RKO (cell line): ENCODE measurements at regions not wholly inside any gene's neighbourhood (a gene's known extent, or its start where the extent isn't known, plus 50 kb on each side); places are given as distances from the start of the nearest gene placed in this dataset.
"Not testable (repeated sequence)": the region's sequence is repeated elsewhere in the genome, so short reads cannot be mapped to it uniquely, and the experiment has no call there.

ENCODE experiments used
- DNase-seq: peaks from one replicate; pipeline ENCODE4 v3.0.0-alpha.2; 2016; ENCODE audit warnings: low spot score

DNA sequence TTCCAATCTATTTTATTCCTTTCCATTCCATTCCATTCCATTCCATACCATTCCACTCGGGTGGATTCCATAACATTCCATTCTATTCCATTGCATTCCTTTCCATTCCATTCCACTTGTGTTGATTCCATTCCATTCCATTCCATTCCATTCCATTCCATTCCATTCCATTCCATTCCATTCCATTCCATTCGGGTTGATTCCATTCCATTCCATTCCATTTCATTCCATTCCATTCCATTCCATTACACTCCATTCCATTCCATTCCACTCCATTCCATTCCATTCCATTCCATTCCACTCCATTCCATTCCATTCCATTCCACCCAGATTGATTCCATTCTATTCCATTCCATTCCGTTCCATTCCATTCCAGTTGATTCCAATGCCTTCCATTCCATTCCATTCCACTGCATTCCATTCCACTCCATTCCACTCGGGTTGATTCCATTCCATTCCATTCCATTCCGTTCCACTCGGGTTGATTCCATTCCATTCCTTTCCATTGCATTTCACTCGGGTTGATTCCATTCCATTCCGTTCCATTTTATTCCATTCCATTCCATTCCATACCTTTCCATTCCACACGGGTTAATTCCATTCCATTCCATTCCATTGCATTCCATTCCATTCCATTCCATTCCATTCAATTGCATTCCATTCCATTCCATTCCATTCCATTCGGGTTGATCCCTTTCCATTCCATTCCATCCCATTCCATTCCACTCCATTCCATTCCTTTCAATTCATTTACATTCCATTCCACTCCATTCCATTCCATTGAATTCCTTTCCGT, 168.4 kb downstream of the CWH43 start:
- DNase-seq = peak; percentile 44

DNA sequence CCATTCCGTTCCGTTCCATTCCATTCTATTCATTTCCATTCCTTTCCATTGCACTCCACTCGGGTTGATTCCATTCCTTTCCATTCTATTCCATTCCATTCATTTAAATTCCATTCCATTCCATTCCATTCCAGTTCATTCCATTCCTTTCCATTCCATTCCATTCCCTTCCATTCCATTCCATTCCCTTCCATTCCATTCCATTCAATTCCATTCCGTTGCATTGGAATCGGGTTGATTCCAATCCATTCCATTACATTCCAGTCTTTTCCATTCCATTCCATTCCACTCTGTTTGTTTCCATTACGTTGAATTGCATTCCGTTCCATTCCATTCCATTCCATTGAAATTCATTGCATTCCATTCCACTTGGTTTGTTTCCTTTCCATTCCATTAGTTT, 169.2 kb downstream of the CWH43 start:
- DNase-seq = not testable (repeated sequence)

DNA sequence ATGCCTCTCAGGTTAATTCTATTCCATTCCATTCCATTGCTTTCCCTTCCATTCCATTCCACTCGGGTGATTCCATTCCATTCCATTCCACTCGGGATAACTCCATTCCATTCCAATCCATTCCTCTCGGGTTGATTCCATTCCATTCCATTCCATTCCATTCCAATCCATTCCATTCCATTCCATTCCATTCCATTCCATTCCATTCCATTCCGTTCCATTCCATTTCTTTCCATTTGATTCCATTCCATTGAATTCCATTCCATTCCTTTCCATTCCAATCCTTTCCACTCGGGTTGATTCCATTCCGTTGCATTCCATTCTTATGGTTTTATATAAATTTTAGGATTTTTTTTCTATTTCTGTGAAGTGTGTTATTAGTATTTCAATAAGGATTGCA, 170.2 kb downstream of the CWH43 start:
- DNase-seq = not testable (repeated sequence)

DNA sequence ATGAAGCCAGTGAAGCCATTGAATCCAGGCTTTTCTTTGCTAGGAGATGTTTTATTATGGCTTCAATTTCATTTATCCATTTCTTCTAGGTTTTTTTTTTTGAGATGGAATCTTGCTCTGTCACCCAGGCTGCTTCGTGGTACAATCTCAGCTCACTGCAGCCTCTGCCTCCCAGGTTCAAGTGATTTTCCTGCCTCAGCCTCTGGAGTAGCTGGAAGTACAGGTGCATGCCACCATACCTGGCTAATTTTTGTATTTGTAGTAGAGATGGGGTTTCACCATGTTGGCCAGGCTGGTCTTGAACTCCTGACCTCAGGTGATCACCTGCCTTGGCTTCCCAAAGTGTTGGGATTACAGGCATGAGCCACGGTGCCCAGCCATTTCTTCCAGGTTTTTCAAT, 171.6 kb downstream of the CWH43 start:
- not testable (repeated sequence) for DNase-seq

DNA sequence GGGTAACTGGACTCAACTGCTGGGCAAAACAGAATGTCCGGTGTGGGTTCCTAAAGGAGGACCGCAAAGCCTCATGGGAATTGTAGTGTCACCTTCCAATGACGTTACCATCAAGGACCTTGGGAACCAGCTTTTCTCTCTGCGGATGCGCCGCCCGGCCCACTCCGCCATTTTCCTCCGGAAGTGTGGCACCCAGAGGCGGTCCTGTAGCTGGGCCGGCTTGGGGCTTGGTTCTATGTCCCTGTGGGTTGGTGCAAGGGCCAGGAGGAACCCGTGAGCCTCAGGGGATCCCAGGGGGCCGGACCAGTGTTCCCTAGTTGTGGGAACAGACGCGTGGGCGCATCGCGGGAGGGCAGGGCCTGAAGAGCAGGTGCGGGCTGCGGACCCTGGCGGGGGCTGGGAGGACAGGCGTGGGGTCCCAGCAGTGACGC, 175.1 kb downstream of the CWH43 start:
- DNase-seq = not testable (repeated sequence)

DNA sequence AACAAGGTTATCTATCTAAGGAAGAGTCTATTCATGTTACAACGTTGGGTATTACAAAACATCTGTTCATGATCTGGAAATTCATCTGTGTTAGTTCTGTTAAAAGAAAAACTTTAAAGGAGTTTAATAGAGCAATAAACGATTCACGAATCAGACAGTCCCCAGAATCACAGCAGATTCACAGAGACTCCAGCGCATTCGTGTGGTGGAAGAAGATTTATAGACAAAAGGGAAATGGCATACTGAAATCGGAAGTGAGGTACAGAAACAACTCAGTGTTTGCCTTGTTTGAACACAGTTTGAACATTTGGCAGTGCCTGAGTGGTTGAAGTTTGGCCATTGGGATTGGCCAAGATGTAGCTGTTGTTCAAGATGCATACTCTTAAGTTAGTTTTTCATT, 178.8 kb downstream of the CWH43 start:
- not testable (repeated sequence) for DNase-seq

DNA sequence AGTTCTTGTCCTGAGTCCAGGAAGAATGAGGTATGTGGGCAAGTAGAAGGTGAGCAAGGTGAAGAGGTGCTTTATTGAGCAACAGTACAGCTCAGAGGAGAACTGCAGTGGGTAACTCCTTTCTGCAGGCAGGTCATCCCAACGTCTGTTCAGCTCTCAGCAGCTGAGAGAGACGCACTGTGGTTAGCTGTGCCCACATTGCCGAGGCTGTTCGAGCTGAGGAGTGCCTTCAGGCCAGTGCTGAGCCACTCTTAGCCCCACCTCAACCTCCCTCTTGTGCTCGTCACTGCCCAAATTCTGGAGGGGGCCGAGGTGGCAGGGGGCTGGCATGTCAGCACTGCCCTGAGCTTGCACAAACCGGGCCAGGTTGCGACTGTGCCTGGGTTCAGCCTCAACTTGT, 191.8 kb downstream of the CWH43 start:
- not testable (repeated sequence) for DNase-seq

DNA sequence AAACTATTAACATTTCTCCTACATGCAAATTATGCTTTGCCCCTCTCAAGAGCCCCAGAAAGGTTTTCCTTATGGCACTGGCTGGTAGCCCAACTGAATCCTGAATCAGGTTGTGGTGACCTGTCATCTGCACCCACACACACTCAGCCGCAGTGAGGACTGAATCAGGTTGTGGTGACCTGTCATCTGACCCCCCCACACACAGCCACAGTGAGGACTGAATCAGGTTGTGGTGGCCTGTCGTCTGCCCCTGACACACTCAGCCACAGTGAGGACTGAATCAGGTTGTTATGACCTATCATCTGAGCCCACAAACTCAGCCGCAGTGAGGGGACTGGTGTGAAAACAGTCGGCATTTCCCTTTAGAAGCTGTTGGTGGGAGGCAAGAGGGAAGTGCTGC, 195.0 kb downstream of the CWH43 start:
- DNase-seq = not testable (repeated sequence)

DNA sequence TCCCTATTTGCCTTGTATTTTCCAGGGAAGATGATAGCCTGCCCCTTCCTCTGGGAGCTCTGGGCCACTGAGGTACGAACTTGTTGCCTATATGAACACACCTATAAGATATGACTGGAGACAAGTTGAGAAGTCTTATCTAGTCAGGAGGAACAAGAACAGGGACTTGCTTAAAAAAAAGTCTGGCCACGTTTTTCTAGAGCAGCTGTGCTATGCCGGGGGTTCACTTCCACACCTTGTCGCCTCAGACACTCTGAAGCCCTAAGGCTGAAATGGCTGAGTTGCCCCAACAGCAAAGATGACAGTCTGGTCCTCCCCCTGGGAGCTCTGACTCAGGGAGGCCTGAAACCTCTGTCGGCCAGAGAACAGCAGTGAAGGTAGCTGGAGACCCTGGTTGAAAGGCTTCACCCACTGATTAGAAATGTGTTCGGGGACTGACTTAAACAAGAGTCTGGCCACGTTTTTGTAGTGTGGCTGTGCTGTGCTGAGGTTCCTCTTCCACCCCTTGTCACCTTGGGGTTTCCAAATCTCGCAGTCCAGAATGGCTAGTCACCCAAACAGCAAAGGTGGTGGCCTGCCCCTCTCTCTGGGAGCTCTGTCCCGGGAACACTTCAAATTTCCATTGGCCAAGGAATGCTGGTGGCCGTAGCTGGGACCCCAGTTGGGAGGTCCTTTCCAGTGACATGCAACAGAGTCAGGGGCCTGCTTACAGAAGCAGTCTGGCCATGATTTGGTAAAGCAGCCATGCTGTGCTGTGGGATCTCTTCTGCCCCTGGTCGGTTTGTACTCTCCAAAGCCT, 225.5 kb downstream of the CWH43 start:
- DNase-seq = not testable (repeated sequence)

DNA sequence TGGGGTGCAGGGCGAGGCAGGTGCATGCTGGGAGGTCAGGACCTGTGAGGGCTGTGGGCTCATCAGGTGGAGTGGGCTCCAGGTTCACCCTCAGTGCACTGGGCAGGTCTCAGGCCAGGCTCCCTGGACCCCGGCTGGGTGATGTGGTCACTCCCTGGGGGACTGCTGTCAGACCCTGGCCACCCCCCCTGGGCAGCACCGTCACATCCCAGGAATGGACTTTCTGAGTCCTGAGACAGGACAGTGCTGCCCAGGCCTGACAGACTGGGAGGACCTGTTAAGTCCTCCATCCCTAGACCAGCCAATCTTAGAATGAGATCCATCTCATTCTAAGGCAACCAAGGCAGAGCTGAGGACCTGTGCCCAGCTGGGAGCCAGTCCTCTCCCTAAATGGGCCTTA, 227.2 kb downstream of the CWH43 start:
- DNase-seq = not testable (repeated sequence)

DNA sequence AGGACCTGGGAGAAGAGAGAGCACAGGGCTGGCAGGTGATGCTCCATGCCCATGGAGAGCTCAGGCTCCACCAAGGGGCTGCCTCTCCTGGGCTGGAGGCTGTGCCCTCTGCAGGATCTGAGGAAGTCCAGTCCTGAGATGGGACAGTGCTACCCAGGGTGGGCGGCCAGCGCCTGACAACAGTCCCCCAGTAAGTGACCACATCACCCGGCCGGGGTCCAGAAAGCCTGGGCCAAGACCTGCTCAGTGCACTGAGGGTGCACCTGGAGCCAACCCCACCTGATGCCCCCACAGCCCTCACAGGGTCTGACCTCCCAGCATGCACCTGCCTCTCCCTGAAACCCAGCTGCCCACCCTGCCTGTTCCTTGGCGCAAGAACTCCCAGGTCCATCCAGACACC, 227.7 kb downstream of the CWH43 start:
- DNase-seq = not testable (repeated sequence)

DNA sequence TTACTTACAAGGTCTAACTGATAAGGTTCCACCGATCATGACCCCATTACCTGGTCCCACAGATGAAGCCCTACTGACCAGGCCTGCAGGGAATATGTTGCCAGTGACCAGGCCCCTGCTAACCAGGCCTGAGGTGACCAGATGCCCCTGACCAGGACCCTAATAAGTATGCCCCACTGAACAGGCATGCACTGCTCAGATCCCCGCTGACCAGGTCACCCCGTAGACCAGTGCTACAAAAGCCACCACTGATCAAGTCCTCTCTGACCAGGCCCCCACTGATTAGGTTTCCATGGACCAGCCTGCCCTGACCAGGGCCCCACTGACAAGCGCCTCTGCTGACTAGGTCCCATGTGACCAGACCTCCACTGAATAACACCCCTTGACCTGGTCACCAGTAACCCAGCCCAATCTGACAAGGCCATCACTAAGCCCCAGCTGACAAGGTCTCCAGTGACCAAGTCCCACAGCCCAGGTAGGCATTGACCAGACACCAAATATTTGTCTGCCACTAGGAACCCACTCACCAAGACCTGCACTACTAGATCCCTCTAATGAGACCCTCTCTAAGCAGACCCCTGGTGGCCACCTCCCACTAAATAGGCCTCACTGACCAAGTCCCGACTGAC, 228.5 kb downstream of the CWH43 start:
- not testable (repeated sequence) for DNase-seq

DNA sequence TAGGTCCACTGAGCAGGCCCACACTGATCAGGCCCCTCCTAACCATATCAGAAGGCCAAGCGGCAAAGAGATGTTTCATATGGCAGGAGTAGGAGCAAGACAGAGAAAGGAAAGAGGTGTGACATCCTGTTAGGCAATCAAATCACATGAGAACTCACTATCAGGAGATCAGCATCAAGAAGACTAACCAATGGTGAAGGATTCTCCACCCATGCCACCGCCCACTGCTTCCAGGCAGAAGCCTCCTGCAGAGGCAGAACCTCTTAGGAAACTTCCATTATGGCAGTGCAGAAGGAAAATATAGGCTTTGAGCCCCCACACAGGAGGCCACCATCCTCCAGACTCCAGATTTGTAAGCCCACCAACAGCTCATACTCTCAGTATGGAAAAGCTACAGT, 229.0 kb downstream of the CWH43 start:
- not testable (repeated sequence) for DNase-seq

DNA sequence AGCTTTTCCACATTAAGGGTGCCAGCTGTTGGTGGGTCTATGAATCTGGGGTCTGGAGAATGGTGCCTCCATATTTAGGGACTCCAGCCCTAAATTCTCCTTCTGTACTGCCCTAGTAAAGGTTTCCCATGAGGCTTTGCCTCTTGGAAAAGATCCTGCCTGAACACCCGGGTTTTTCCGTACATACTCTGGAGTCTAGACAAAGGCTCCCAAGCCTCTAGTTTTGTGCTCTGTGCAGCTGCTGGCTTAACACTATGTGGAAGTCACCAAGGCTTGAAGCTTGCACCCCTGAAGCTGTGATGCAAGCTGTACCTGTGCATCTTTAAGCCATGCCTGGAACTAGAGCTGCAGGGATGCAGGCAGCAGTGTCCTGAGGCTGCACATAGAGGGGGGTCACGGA, 230.5 kb downstream of the CWH43 start:
- DNase-seq = not testable (repeated sequence)

DNA sequence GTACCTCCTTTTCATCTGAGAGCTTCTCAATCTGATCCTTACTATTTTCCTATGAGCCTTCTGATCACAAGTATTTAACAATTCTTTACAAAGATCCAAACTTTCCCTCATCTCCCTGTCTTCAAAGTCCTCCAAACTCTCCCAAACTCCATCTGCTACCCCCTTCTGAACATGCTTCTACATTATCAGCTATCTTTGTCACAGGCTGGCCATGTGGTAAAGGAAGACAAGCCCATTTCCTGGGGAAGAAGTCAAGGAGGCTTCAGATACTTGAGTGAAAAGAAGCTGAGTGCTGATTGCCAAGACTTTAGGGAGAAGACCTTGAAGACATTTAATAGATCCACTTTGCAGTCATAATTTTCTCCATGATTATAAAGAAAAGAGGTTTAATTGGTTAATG, 231.4 kb downstream of the CWH43 start:
- no peak for DNase-seq

DNA sequence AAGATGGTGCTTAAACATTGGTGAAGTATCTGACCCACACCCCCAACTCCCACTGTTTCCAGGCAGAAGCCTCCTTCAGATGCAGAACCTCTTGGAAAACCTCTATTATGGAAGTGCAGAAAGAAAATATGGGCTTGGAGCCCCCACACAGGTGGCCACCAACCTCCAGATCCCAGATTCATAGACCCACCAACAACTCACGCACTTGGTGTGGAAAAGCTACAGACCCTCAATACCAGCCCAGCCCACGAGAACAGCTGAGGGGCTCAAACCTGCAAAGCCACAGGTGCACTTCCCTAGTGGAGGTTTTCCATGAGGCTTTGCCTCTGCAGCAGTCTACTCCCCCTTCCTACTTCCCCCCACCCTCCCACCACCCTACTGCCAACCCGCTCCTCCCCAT, 232.0 kb downstream of the CWH43 start:
- not testable (repeated sequence) for DNase-seq

DNA sequence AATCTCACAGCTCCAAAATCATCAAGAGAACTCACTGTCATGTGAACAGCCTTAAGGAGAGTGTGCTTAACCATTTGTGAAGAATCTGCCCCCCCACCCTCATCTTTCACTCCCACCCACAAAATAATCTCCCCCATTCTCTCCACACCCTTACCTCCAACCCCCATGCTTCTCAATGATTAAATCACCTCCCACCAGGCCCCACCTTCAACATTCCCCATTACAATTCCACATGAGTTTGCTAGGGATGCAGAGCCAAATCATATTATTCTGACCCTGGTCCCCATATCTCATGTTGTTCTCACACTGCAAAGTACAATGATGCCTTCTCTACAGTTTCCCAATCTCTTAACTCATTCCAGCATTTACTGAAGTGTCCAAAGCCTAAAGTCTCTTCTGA, 232.9 kb downstream of the CWH43 start:
- DNase-seq = not testable (repeated sequence)

DNA sequence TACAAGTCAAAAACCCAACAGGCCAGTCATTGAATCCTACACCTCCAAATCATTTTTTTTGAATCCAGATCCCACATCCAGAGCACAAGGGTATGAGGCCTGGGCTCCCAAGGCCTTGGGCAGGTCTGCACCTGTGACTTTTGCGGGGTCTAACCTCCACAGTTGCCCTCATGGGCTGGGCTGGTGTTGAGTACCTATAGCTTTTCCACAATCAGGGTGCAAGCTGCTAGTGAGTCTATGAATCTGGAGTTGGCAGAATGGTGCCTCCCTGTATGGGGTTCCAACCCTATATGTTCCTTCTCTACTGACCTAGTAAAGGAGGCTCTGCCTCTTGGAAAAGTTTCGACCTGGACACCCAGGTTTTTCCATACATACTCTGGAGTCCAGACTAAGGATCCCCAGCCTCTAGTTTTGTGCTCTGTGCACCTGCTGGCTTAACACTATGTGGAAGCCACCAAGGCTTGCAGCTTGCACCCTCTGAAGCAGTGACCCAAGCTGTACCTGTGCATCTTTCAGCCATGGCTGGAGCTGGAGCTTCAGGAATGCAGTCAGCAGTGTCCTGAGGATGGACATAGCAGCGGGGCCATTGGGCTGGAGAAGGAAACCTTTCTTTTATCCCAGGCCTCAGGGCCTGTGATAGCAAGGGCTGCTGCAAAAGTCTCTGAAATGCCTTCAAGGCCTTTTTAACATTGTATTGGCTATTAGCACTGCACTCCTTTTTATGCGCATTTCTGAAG, 233.6 kb downstream of the CWH43 start:
- DNase-seq = not testable (repeated sequence)

DNA sequence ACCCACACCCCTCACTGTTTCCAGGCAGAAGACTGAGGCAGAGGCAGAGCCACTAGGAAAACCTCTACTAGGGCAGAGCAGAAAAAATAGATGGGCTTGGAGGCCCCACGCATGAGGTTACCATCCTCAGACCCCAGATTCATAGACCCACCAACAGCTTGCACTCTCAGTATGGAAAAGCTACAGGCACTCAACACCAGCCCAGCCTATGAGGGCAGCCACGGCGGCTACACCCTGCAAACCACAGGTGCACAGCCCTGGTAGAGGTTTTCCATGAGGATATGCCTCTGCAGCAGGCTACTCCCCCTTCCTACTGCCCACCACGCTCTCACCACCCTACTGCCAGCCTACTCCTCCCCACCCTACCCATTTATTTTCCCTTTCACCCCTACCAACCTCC, 235.1 kb downstream of the CWH43 start:
- no peak for DNase-seq

DNA sequence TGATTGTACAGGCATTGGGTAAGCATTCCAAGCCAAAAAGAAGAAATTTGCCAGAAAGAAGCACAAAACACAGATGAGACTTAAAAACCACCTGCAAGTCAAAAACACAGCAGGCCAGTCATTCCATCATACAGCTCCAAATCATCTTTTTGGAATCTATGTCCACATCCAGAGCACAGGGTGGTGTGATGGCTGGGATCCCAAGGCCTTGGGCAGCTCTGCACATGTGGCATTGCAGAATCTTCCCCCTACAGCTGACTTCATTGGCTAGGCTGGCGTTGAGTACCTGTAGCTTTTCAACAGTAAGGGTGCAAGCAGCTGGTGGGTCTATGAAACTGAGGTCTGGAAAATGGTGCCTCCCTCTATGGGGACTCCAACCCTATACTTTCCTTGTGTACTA, 236.7 kb downstream of the CWH43 start:
- DNase-seq = not testable (repeated sequence)

DNA sequence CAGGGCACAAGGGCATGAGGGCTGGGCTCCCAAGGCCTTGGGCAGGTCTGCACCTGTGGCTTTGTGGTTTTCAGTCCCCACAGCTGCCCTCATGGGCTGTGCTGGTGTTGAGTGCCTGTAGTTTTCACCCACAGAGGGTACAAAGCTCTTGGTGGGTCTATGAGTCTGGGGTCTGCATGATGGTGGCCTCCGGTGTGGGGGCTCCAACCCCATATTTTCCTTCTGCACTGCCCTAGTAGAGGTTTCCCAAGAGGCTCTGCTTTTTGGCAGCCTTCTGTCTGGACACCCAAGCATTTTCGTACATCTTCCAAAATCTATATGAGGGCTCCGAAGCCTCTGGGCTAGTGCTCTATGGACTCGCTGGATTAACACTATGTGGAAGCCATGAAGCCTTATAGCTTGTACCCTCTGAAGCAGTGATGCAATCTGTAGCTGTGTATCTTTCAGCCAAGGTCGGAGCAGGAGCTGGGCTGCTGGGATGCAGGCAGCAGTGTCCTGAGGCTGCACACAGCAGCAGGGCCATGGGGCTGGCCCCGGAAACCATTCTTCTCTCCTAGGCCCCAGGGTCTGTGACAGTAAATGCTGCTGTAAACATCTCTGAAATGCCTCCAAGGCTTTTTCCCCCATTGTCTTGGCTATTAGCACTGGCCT, 240.3 kb downstream of the CWH43 start:
- DNase-seq = not testable (repeated sequence)
